ENCODE measurements at regions not wholly inside any gene's neighbourhood (a gene's known extent, or its start where the extent isn't known, plus 50 kb on each side); places are given as distances from the start of the nearest gene placed in this dataset.

DNA sequence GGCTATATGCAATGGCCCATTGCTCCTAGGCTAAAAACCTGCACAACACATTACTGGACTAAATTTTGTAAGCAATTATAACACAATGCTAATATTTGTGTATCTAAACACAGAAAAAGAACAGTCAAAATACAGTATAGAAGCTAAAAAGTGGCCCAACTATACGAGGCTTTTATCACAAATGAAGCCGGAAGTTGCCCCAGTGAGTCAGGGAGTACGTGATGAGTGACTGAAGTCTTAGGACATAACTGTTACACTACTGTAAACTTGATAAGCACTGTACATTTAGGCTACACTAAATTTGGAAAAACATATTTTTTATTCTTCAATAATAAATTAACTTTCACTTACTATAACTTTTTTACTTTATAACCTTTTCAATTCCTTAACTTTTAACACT is 105.2 kb upstream of the PRR16 start:
- TF ChIP-seq, protein P1, sequence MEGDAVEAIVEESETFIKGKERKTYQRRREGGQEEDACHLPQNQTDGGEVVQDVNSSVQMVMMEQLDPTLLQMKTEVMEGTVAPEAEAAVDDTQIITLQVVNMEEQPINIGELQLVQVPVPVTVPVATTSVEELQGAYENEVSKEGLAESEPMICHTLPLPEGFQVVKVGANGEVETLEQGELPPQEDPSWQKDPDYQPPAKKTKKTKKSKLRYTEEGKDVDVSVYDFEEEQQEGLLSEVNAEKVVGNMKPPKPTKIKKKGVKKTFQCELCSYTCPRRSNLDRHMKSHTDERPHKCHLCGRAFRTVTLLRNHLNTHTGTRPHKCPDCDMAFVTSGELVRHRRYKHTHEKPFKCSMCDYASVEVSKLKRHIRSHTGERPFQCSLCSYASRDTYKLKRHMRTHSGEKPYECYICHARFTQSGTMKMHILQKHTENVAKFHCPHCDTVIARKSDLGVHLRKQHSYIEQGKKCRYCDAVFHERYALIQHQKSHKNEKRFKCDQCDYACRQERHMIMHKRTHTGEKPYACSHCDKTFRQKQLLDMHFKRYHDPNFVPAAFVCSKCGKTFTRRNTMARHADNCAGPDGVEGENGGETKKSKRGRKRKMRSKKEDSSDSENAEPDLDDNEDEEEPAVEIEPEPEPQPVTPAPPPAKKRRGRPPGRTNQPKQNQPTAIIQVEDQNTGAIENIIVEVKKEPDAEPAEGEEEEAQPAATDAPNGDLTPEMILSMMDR (IDR thresholded peaks at IDR 0.05): no peak
- TF ChIP-seq POLR2A (IDR thresholded peaks at IDR 0.05) (no peak), POLR2AphosphoS5 (IDR thresholded peaks at IDR 0.05) (no peak), EP300 (IDR thresholded peaks at IDR 0.05) (no peak)
